ENCODE measurements at regions not wholly inside any gene's neighbourhood (a gene's known extent, or its start where the extent isn't known, plus 50 kb on each side); places are given as distances from the start of the nearest gene placed in this dataset.

DNA sequence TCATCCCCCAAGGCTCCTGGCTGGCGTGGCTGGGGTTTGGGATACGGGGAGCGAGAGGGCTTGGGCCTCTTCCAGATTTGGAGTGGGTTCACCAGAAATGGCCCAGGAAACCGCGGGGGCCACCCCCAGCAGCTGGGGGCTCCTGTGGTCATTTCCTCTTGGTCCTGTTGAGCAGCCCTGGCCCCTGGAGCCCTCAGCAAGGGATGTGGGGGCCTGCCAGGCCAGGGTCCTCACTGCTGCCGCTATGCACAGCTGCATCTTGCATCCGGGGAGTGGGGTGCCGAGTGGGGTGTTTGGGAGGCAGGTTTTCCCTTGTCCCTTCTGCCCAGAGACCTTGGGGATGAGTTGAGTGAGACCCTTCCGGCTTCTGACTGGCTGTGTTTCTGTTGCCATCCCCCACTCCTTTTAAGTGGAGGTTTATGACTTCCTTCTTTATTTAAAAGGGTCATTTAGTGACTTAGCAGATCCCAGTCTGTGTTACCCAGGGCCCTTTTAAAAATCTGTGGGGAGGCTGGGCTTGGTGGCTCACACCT is 319.8 kb downstream of the SEC14L1 start (continued):
- TF ChIP-seq ZC3H4 (CRISPR knock-in tag; IDR thresholded peaks at IDR 0.05; ENCODE audit: borderline replicate concordance) (no peak), ZNF572 (CRISPR knock-in tag; IDR thresholded peaks at IDR 0.05) (no peak), ZNF549 (CRISPR knock-in tag; IDR thresholded peaks at IDR 0.05) (no peak), ZNF382 (CRISPR knock-in tag; IDR thresholded peaks at IDR 0.05; ENCODE audit: borderline replicate concordance) (no peak), ZFP1 (CRISPR knock-in tag; IDR thresholded peaks at IDR 0.05) (no peak), ZFP82 (CRISPR knock-in tag; IDR thresholded peaks at IDR 0.05; ENCODE audit: borderline replicate concordance) (no peak), RBM22 (optimal IDR thresholded peaks at IDR 0.05; ENCODE audit: low read length) (peak; percentile 37), NRL (CRISPR knock-in tag; IDR thresholded peaks at IDR 0.05; ENCODE audit: borderline replicate concordance) (0 out of 2 replicates have a peak, but pooled peaks have one; percentile 19), ZFP90 (CRISPR knock-in tag; IDR thresholded peaks at IDR 0.05; ENCODE audit: borderline replicate concordance) (0 out of 2 replicates have a peak, but pooled peaks have one; percentile 27), ZNF563 (CRISPR knock-in tag; IDR thresholded peaks at IDR 0.05) (no peak), SRSF9 (IDR thresholded peaks at IDR 0.05; ENCODE audit: borderline replicate concordance, insufficient read depth, low read depth, low read length, poor library complexity, severe bottlenecking) (no peak), ZNF709 (CRISPR knock-in tag; IDR thresholded peaks at IDR 0.05) (no peak), ZKSCAN8 (CRISPR knock-in tag; IDR thresholded peaks at IDR 0.05; ENCODE audit: borderline replicate concordance) (no peak), AGO2 (optimal IDR thresholded peaks at IDR 0.05; ENCODE audit: low read depth, low read length) (peak; percentile 85), POLR2A (IDR thresholded peaks at IDR 0.05; ENCODE audit: insufficient read depth in 1 of 2, low read depth in 2 of 2, low read length in 2 of 2) (no peak), PAXIP1 (CRISPR knock-in tag; conservative IDR thresholded peaks at IDR 0.05) (no peak)
- TF ChIP-seq, protein P1, sequence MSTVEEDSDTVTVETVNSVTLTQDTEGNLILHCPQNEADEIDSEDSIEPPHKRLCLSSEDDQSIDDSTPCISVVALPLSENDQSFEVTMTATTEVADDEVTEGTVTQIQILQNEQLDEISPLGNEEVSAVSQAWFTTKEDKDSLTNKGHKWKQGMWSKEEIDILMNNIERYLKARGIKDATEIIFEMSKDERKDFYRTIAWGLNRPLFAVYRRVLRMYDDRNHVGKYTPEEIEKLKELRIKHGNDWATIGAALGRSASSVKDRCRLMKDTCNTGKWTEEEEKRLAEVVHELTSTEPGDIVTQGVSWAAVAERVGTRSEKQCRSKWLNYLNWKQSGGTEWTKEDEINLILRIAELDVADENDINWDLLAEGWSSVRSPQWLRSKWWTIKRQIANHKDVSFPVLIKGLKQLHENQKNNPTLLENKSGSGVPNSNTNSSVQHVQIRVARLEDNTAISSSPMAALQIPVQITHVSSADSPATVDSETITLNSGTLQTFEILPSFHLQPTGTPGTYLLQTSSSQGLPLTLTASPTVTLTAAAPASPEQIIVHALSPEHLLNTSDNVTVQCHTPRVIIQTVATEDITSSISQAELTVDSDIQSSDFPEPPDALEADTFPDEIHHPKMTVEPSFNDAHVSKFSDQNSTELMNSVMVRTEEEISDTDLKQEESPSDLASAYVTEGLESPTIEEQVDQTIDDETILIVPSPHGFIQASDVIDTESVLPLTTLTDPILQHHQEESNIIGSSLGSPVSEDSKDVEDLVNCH (CRISPR knock-in tag; IDR thresholded peaks at IDR 0.05) = no peak
- TF ChIP-seq, protein P2, sequence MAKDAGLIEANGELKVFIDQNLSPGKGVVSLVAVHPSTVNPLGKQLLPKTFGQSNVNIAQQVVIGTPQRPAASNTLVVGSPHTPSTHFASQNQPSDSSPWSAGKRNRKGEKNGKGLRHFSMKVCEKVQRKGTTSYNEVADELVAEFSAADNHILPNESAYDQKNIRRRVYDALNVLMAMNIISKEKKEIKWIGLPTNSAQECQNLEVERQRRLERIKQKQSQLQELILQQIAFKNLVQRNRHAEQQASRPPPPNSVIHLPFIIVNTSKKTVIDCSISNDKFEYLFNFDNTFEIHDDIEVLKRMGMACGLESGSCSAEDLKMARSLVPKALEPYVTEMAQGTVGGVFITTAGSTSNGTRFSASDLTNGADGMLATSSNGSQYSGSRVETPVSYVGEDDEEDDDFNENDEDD (CRISPR knock-in tag; IDR thresholded peaks at IDR 0.05; ENCODE audit: borderline replicate concordance) = no peak
- TF ChIP-seq, protein P3, sequence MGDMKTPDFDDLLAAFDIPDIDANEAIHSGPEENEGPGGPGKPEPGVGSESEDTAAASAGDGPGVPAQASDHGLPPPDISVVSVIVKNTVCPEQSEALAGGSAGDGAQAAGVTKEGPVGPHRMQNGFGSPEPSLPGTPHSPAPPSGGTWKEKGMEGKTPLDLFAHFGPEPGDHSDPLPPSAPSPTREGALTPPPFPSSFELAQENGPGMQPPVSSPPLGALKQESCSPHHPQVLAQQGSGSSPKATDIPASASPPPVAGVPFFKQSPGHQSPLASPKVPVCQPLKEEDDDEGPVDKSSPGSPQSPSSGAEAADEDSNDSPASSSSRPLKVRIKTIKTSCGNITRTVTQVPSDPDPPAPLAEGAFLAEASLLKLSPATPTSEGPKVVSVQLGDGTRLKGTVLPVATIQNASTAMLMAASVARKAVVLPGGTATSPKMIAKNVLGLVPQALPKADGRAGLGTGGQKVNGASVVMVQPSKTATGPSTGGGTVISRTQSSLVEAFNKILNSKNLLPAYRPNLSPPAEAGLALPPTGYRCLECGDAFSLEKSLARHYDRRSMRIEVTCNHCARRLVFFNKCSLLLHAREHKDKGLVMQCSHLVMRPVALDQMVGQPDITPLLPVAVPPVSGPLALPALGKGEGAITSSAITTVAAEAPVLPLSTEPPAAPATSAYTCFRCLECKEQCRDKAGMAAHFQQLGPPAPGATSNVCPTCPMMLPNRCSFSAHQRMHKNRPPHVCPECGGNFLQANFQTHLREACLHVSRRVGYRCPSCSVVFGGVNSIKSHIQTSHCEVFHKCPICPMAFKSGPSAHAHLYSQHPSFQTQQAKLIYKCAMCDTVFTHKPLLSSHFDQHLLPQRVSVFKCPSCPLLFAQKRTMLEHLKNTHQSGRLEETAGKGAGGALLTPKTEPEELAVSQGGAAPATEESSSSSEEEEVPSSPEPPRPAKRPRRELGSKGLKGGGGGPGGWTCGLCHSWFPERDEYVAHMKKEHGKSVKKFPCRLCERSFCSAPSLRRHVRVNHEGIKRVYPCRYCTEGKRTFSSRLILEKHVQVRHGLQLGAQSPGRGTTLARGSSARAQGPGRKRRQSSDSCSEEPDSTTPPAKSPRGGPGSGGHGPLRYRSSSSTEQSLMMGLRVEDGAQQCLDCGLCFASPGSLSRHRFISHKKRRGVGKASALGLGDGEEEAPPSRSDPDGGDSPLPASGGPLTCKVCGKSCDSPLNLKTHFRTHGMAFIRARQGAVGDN (CRISPR knock-in tag; IDR thresholded peaks at IDR 0.05) = no peak

All from HepG2 (cell line).